Liver (tissue), 8 donors: ENCODE measurements at regions not wholly inside any gene's neighbourhood (a gene's known extent, or its start where the extent isn't known, plus 50 kb on each side); places are given as distances from the start of the nearest gene placed in this dataset.

Experiments
- DNase-seq: peaks from one replicate; pipeline ENCODE4 v3.0.0-alpha.2; 2017; ENCODE audit warnings: low spot score
- H3K27ac ChIP-seq, 2 donors: one replicate each; pipeline ENCODE4 v1.7.0; 2013; ENCODE audit warnings: inconsistent platforms in 2 of 2, low read length in 2 of 2, control low read depth in 1 of 2, low read depth in 1 of 2, mild to moderate bottlenecking in 1 of 2
- H3K27me3 ChIP-seq, 4 donors: one replicate each; pipeline versions ENCODE4 v1.6.1 to v1.7.0; 2013; ENCODE audit warnings: low read length in 3 of 4, inconsistent platforms in 1 of 4, mild to moderate bottlenecking in 1 of 4, moderate library complexity in 1 of 4; ENCODE audit not compliant: control insufficient read depth in 4 of 4, insufficient read depth in 4 of 4
- H3K36me3 ChIP-seq, 4 donors: one replicate each; pipeline versions ENCODE4 v1.6.1 to v1.7.0; 2013; ENCODE audit warnings: low read length in 3 of 4, mild to moderate bottlenecking in 3 of 4, low read depth in 1 of 4, moderate library complexity in 1 of 4; ENCODE audit not compliant: control insufficient read depth in 4 of 4, insufficient read depth in 3 of 4
- H3K4me1 ChIP-seq, 4 donors: one replicate each; pipeline versions ENCODE4 v1.6.1 to v1.7.0; 2013; ENCODE audit warnings: low read length in 3 of 4, mild to moderate bottlenecking in 3 of 4, moderate library complexity in 1 of 4; ENCODE audit not compliant: control insufficient read depth in 4 of 4, insufficient read depth in 4 of 4
- H3K4me3 ChIP-seq, 3 donors: one replicate each; pipeline versions ENCODE4 v1.6.1 to v1.7.0; 2013; ENCODE audit warnings: low read length in 3 of 3, control low read depth in 1 of 3, low read depth in 1 of 3, mild to moderate bottlenecking in 1 of 3
- H3K9ac ChIP-seq, 2 donors: one replicate each; pipeline ENCODE4 v1.7.0; 2013; ENCODE audit warnings: low read length in 2 of 2, mild to moderate bottlenecking in 2 of 2, moderate library complexity in 2 of 2, control low read depth in 1 of 2, low read depth in 1 of 2
- H3K9me3 ChIP-seq, 4 donors: one replicate each; pipeline versions ENCODE4 v1.6.1 to v1.7.0; 2013; ENCODE audit warnings: low read length in 3 of 4; ENCODE audit not compliant: control insufficient read depth in 4 of 4
- CTCF ChIP-seq: fragments of 150-350 bp; IDR thresholded peaks from 2 replicates; pipeline ENCODE4 v1.5.1; 2017; ENCODE audit warnings: improper control_type of control experiment, low read depth, low read length; ENCODE audit not compliant: missing input control
- EGR1 ChIP-seq, 2 donors: IDR thresholded peaks; 2 replicates each; pipeline ENCODE4 v1.6.1; 2016 to 2018; ENCODE audit warnings: antibody characterized with exemption in 2 of 2, low read depth in 2 of 2
- FOXA1 ChIP-seq: IDR thresholded peaks from 2 replicates; pipeline ENCODE4 v1.6.1; 2016; ENCODE audit warnings: antibody characterized with exemption
- FOXA2 ChIP-seq: IDR thresholded peaks from 2 replicates; pipeline ENCODE4 v1.6.1; 2016; ENCODE audit warnings: antibody characterized with exemption
- GABPA ChIP-seq, 2 donors: IDR thresholded peaks in 1 of 2; conservative IDR thresholded peaks in 1 of 2; 2 replicates each; pipeline ENCODE4 v1.6.1; 2016; ENCODE audit warnings: antibody characterized with exemption in 2 of 2, mild to moderate bottlenecking in 1 of 2, moderate library complexity in 1 of 2
- HNF4A ChIP-seq, 2 donors: conservative IDR thresholded peaks; 2 replicates each; pipeline ENCODE4 v1.6.1; 2016; ENCODE audit warnings: antibody characterized with exemption in 2 of 2, mild to moderate bottlenecking in 2 of 2
- HNF4G ChIP-seq: IDR thresholded peaks from 2 replicates; pipeline ENCODE4 v1.6.1; 2016; ENCODE audit warnings: antibody characterized with exemption
- JUND ChIP-seq, 2 donors: IDR thresholded peaks; 2 replicates each; pipeline ENCODE4 v1.6.1; 2016; ENCODE audit warnings: antibody characterized with exemption in 2 of 2
- MAX ChIP-seq: IDR thresholded peaks from 2 replicates; pipeline ENCODE4 v1.6.1; 2016; ENCODE audit warnings: antibody characterized with exemption
- NR2F2 ChIP-seq: IDR thresholded peaks from 2 replicates; pipeline ENCODE4 v1.6.1; 2016; ENCODE audit warnings: antibody characterized with exemption
- RAD21 ChIP-seq, 2 donors: IDR thresholded peaks; 2 replicates each; pipeline ENCODE4 v1.6.1; 2016; ENCODE audit warnings: antibody characterized with exemption in 2 of 2, mild to moderate bottlenecking in 2 of 2
- REST ChIP-seq: IDR thresholded peaks from 2 replicates; pipeline ENCODE4 v1.6.1; 2016; ENCODE audit warnings: antibody characterized with exemption, mild to moderate bottlenecking
- RXRA ChIP-seq, 2 donors: IDR thresholded peaks; 2 replicates each; pipeline ENCODE4 v1.6.1; 2017 to 2018; ENCODE audit warnings: antibody characterized with exemption in 2 of 2, mild to moderate bottlenecking in 1 of 2
- SP1 ChIP-seq: IDR thresholded peaks from 2 replicates; pipeline ENCODE4 v1.6.1; 2018; ENCODE audit warnings: antibody characterized with exemption, mild to moderate bottlenecking
- TAF1 ChIP-seq: conservative IDR thresholded peaks from 2 replicates; pipeline ENCODE4 v1.6.1; 2016; ENCODE audit warnings: antibody characterized with exemption, mild to moderate bottlenecking
- YY1 ChIP-seq: IDR thresholded peaks from 2 replicates; pipeline ENCODE4 v1.6.1; 2016; ENCODE audit warnings: antibody characterized with exemption, mild to moderate bottlenecking
- WGBS: extraction: QIAGEN DNeasy Blood & Tissue Kit; methylation state at CpG from one replicate; pipeline ENCODE4 v1.1.7; 2013; 5-methylcytosine and 5-hydroxymethylcytosine counted together
- TF ChIP-seq, protein P1 (sequence below): IDR thresholded peaks from 2 replicates; pipeline ENCODE4 v1.6.1; 2016; ENCODE audit warnings: antibody characterized with exemption
- TF ChIP-seq, protein P2 (sequence below): IDR thresholded peaks from 2 replicates; pipeline ENCODE4 v1.6.1; 2016; ENCODE audit warnings: antibody characterized with exemption
- donor health status: healthy.
- donor health status: healthy.
- donor health status: healthy.
- donor health status: healthy.
- donor health status: healthy.

DNA sequence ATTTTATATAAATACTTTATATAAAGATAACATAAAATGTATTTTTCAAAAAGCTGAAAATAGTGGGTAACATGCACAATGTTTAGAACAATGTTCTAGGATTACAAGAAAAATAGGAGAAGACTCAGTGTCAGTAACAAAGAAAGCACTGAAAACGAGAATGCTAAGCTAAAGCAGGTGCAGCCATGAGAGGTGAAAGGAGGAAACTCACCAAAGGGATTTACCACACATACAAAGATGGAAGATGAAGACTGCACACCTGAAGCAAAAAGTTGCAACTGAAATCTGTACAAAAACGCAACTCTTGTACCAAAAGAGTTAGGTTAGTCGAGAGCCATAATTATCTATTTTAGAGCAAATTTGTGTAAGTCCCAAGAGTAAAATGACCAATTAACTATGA lies 1176.1 kb downstream of the LRFN5 start:
- 74% methylated on average over 3 of the region's 3 CpGs for WGBS
- Histone ChIP-seq H3K27me3 (no peaks in the 10 kb centered on the region), H3K9me3 (peaks cover 0 to 5% (median 3%) of the 10 kb centered on the region in 4 donors), H3K4me1 (no peaks in the 10 kb centered on the region), H3K36me3 (no peaks in the 10 kb centered on the region), H3K4me3 (no peak overlapping the region), H3K27ac (no peak overlapping the region), H3K9ac (no peak overlapping the region)
- DNase-seq, result no peak
- TF ChIP-seq RXRA (IDR thresholded peaks at IDR 0.05), result no peak
- TF ChIP-seq SP1, result no peak
- TF ChIP-seq FOXA2, result no peak
- no peak for TF ChIP-seq NR2F2
- TF ChIP-seq YY1, result no peak
- TF ChIP-seq MAX, result no peak
- TF ChIP-seq, protein P1, sequence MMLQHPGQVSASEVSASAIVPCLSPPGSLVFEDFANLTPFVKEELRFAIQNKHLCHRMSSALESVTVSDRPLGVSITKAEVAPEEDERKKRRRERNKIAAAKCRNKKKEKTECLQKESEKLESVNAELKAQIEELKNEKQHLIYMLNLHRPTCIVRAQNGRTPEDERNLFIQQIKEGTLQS, result no peak
- TF ChIP-seq TAF1, result no peak
- TF ChIP-seq FOXA1, result no peak
- no peak for TF ChIP-seq CTCF
- TF ChIP-seq, protein P2, sequence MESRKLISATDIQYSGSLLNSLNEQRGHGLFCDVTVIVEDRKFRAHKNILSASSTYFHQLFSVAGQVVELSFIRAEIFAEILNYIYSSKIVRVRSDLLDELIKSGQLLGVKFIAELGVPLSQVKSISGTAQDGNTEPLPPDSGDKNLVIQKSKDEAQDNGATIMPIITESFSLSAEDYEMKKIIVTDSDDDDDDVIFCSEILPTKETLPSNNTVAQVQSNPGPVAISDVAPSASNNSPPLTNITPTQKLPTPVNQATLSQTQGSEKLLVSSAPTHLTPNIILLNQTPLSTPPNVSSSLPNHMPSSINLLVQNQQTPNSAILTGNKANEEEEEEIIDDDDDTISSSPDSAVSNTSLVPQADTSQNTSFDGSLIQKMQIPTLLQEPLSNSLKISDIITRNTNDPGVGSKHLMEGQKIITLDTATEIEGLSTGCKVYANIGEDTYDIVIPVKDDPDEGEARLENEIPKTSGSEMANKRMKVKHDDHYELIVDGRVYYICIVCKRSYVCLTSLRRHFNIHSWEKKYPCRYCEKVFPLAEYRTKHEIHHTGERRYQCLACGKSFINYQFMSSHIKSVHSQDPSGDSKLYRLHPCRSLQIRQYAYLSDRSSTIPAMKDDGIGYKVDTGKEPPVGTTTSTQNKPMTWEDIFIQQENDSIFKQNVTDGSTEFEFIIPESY, result no peak
- no peak for TF ChIP-seq REST
- no peak for TF ChIP-seq EGR1 (IDR thresholded peaks at IDR 0.05; ENCODE audit: low read depth in 2 of 2)
- TF ChIP-seq JUND (IDR thresholded peaks at IDR 0.05), result no peak
- no peak for TF ChIP-seq GABPA (IDR thresholded peaks at IDR 0.05 in 1 of 2, conservative IDR thresholded peaks at IDR 0.05 in 1 of 2)
- TF ChIP-seq HNF4A (conservative IDR thresholded peaks at IDR 0.05), result no peak
- no peak for TF ChIP-seq HNF4G
- no peak for TF ChIP-seq RAD21 (IDR thresholded peaks at IDR 0.05)

GRCh38 chr14:42778984-42779383 lies 1172.3 kb downstream of the LRFN5 start:
- WGBS, result 86% methylated on average over 2 of the region's 2 CpGs
- Histone ChIP-seq H3K9ac (no peak overlapping the region), H3K27me3 (no peaks in the 10 kb centered on the region), H3K27ac (no peak overlapping the region), H3K9me3 (no peaks in the 10 kb centered on the region), H3K36me3 (no peaks in the 10 kb centered on the region), H3K4me3 (no peak overlapping the region), H3K4me1 (no peaks in the 10 kb centered on the region)
- DNase-seq, result no peak
- TF ChIP-seq RAD21 (IDR thresholded peaks at IDR 0.05), result no peak
- TF ChIP-seq REST, result no peak
- TF ChIP-seq NR2F2, result no peak
- no peak for TF ChIP-seq FOXA1
- TF ChIP-seq HNF4A (conservative IDR thresholded peaks at IDR 0.05), result no peak
- no peak for TF ChIP-seq TAF1
- TF ChIP-seq MAX, result no peak
- no peak for TF ChIP-seq CTCF
- TF ChIP-seq, protein P1, result no peak
